ENCODE measurements at regions not wholly inside any gene's neighbourhood (a gene's known extent, or its start where the extent isn't known, plus 50 kb on each side); places are given as distances from the start of the nearest gene placed in this dataset.

DNA sequence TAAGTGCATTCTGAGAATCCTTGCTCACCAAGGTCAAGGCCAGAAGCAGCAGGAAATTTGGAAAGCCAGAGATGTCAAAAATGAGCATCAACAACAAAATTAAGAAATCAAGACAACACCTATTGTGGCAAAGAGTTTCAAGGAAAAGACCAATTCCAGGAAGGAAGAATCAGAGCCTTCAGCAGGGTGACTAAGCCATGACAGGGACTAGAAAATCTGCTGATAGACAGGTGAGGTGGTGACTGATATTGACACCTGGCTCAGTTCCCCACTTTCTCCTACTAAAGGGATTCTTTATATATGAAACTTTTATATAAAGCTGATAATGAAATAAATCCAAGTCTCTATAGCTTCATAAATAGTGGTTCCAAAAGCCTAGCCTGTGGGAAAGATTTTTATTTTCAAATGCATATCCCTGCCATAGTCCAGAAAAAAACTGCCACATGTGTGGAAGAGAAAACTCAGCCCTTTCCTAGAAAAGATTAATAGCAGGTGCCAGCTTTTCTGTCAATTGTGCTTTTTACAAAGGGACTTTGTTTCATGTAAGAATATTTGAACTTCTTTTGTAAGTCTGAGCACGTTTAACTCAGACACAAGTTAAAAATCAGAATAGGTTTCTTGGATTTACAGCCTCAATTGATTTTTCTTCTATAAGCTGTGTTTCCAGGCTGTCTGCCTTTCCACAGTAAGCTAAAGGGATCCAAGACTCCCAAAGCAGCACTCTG, 81.1 kb upstream of the GRAMD2B start:
- H3K27ac ChIP-seq, result no peak overlapping the region
- 20 to 46% methylated on average over 1 of the region's 1 CpG for WGBS, 2 donors
- H3K9me3 ChIP-seq, result no peaks in the 10 kb centered on the region
- H3K27me3 ChIP-seq, result no peaks in the 10 kb centered on the region
- no peaks in the 10 kb centered on the region for H3K36me3 ChIP-seq
- TF ChIP-seq, protein P1, sequence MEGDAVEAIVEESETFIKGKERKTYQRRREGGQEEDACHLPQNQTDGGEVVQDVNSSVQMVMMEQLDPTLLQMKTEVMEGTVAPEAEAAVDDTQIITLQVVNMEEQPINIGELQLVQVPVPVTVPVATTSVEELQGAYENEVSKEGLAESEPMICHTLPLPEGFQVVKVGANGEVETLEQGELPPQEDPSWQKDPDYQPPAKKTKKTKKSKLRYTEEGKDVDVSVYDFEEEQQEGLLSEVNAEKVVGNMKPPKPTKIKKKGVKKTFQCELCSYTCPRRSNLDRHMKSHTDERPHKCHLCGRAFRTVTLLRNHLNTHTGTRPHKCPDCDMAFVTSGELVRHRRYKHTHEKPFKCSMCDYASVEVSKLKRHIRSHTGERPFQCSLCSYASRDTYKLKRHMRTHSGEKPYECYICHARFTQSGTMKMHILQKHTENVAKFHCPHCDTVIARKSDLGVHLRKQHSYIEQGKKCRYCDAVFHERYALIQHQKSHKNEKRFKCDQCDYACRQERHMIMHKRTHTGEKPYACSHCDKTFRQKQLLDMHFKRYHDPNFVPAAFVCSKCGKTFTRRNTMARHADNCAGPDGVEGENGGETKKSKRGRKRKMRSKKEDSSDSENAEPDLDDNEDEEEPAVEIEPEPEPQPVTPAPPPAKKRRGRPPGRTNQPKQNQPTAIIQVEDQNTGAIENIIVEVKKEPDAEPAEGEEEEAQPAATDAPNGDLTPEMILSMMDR (IDR thresholded peaks at IDR 0.05), result no peak
- TF ChIP-seq POLR2AphosphoS5 (IDR thresholded peaks at IDR 0.05) (no peak), EP300 (IDR thresholded peaks at IDR 0.05) (no peak), POLR2A (IDR thresholded peaks at IDR 0.05) (no peak)
- H3K4me3 ChIP-seq, result no peak overlapping the region
- peaks cover 0 to 7% (median 0%) of the 10 kb centered on the region in 4 donors for H3K4me1 ChIP-seq
- DNase-seq, result no peak
- intact Hi-C loops (cut with DNase I), result no loop called here

DNA sequence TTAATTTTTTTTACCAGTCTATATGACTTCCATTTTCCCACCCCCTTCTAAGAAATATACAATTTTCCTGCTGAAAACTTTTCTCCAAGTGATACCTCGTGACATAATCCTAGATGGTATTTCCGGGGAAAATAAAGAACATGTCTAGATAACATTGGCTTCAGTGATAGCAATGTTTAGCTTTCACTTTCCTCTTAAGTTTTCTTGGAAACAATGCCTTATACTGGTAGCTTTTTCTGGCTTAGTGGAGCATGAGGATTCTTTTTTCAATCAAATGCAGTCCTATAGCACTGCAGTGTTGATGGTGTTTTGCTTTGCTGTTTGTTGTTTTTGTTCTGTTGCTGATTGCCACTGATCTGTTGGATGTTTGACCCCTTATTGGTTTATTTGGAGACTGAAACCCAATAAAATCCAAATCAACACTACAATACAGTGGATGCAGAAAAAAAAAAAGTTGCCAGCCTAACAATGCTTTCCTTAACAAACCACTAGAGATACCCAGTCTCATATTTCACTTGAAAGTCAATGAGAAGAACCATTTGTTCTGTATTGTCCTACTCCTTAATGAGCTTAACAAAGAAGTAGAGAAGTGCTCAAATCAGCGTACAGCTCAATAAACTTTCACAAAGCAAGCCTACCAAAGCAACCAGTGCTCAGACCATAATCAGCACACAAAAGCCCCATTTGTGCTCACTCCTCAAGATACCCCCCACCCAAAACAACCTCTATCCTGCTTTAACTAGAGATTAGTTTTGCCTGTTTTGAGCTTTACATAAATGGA, 74.2 kb upstream of the GRAMD2B start:
- intact Hi-C loops (cut with DNase I), result no loop called here
- H3K36me3 ChIP-seq, result no peaks in the 10 kb centered on the region
- no peaks in the 10 kb centered on the region for H3K9me3 ChIP-seq
- H3K4me1 ChIP-seq, result peaks cover 0 to 8% (median 4%) of the 10 kb centered on the region in 4 donors
- 53 to 63% methylated on average over 3 of the region's 3 CpGs for WGBS, 2 donors
- H3K27ac ChIP-seq, result no peak overlapping the region
- H3K4me3 ChIP-seq, result no peak overlapping the region
- H3K27me3 ChIP-seq, result no peaks in the 10 kb centered on the region
- TF ChIP-seq, protein P1 (IDR thresholded peaks at IDR 0.05), result no peak
- TF ChIP-seq EP300 (IDR thresholded peaks at IDR 0.05), result no peak
- no peak for TF ChIP-seq POLR2AphosphoS5 (IDR thresholded peaks at IDR 0.05)
- TF ChIP-seq POLR2A (IDR thresholded peaks at IDR 0.05), result no peak
- DNase-seq, result no peak

DNA sequence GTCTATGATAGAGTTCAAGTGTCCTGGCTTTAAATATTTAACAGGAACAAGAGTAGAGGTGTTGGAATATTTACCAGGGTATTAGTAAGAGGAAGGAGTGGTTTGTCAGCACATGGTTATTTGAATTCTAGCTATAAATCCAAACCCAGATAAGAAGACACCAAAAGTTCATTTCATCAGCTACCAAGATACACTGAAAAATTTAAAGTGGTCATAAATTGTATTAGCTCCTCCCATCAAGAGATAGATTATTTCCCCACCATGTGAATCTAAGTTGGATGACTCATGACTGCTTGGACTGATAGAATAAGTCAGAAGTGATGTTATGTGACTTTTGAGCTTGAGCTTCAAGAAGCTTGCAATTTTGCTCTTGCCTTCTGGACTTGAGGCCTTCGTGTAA, 72.1 kb upstream of the GRAMD2B start:
- TF ChIP-seq, protein P1 (IDR thresholded peaks at IDR 0.05), result no peak
- TF ChIP-seq POLR2A (IDR thresholded peaks at IDR 0.05) (no peak), POLR2AphosphoS5 (IDR thresholded peaks at IDR 0.05) (no peak), EP300 (IDR thresholded peaks at IDR 0.05) (no peak)
- intact Hi-C loops (cut with DNase I), result loop anchor here (5.0 kb wide), 1 partner anchor 141 kb away; no protein-coding TSS in a partner anchor
- Histone ChIP-seq H3K36me3 (no peaks in the 10 kb centered on the region), H3K4me1 (peaks cover 0 to 15% (median 9%) of the 10 kb centered on the region in 4 donors), H3K27ac (no peak overlapping the region), H3K27me3 (no peaks in the 10 kb centered on the region), H3K9me3 (no peaks in the 10 kb centered on the region), H3K4me3 (no peak overlapping the region)
- WGBS, 2 donors, result 80 to 95% methylated on average over 1 of the region's 1 CpG
- DNase-seq, result no peak

DNA sequence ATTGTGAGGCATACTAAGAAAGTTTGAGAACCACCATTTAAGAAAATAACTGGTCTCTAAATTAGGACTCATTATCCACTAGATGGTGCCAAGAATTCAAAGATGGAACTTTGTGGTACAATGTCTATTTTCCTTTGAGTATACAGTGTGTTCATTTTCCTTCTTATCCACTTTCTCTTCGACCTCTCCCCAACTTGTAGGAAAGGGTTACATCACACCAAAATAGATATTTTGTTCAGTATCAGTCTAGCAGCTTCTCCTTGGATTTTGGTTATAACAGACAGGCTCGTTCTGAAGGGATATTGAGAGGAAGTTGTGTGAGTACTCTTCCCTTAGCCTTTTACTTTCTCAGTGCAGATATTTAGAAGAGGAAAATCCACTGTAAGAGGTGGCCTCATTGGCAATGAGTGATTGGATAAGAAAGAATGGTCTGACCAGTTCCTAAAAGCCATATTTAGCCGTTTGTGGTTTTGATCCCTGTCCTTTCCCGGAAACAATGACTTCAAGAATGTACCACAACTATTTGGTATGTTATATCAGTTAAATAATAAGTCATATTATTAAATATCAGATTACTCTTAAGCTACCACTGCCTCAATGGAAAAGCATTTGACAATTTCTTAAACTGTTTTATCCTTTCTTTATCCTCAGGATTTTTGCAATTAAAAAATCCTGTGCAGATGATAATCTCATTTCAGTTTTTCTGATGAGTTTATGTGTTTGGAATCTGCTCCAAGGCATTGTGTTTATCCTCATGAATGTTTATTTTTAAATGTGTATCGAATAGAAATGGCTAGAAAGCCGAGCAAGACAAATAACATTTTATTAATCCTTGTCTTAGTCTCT, 69.0 kb upstream of the GRAMD2B start:
- WGBS, 2 donors, result 38 to 44% methylated on average over 6 of the region's 6 CpGs
- intact Hi-C loops (cut with DNase I), result loop anchor here (1.0 to 5.0 kb wide), 2 partner anchors 138 to 185 kb away; no protein-coding TSS in a partner anchor
- peak overlapping the region in 1 of 4 donors; percentile 26 for H3K4me3 ChIP-seq

More for the DNA sequence above, 69.0 kb upstream of the GRAMD2B start:
- no peaks in the 10 kb centered on the region for H3K27me3 ChIP-seq
- no peak for DNase-seq
- TF ChIP-seq, protein P1 (IDR thresholded peaks at IDR 0.05), result peak; percentile 21 to 58 (median 46)
- TF ChIP-seq POLR2AphosphoS5 (IDR thresholded peaks at IDR 0.05), result no peak
- H3K9me3 ChIP-seq, result no peaks in the 10 kb centered on the region
- peaks cover 0 to 15% (median 9%) of the 10 kb centered on the region in 4 donors for H3K4me1 ChIP-seq
- H3K36me3 ChIP-seq, result no peaks in the 10 kb centered on the region
- H3K27ac ChIP-seq, result peak overlapping the region; percentile 16 to 64 (median 42)

All from sigmoid colon (tissue), 6 donors.